ENCODE measurements at regions not wholly inside any gene's neighbourhood (a gene's known extent, or its start where the extent isn't known, plus 50 kb on each side); places are given as distances from the start of the nearest gene placed in this dataset.

- ChIA-PET POLR2A (no interaction called here), CTCF (no interaction called here)
- no peak for TF ChIP-seq ZNF792 (tag by site-specific recombination; IDR thresholded peaks at IDR 0.05)
- TF ChIP-seq HOXA7 (CRISPR knock-in tag; IDR thresholded peaks at IDR 0.05; ENCODE audit: borderline replicate concordance), result no peak
- TF ChIP-seq YY2 (tag by site-specific recombination; IDR thresholded peaks at IDR 0.05), result no peak
- TF ChIP-seq FEZF1 (tag by site-specific recombination; IDR thresholded peaks at IDR 0.05), result no peak
- no peak for TF ChIP-seq TCF7L2 (IDR thresholded peaks at IDR 0.05; ENCODE audit: borderline replicate concordance, low read depth, low read length)
- no peak for TF ChIP-seq ZSCAN18 (tag by site-specific recombination; IDR thresholded peaks at IDR 0.05)
- TF ChIP-seq ZNF664 (tag by site-specific recombination; IDR thresholded peaks at IDR 0.05), result no peak
- TF ChIP-seq SCRT2 (tag by site-specific recombination; IDR thresholded peaks at IDR 0.05), result no peak
- TF ChIP-seq ZNF350 (tag by site-specific recombination; IDR thresholded peaks at IDR 0.05), result no peak
- no peak for TF ChIP-seq HOXC10 (CRISPR knock-in tag; IDR thresholded peaks at IDR 0.05)
- TF ChIP-seq SP3 (tag by site-specific recombination; IDR thresholded peaks at IDR 0.05), result no peak
- TF ChIP-seq ZNF513 (tag by site-specific recombination; IDR thresholded peaks at IDR 0.05), result no peak
- no peak for TF ChIP-seq ZNF670 (tag by site-specific recombination; IDR thresholded peaks at IDR 0.05; ENCODE audit: low read depth)
- TF ChIP-seq ZNF140 (tag by site-specific recombination; IDR thresholded peaks at IDR 0.05), result no peak
- TF ChIP-seq GFI1B (tag by site-specific recombination; IDR thresholded peaks at IDR 0.05), result no peak
- no peak for TF ChIP-seq ZSCAN30 (tag by site-specific recombination; IDR thresholded peaks at IDR 0.05)
- Histone ChIP-seq H3K27ac (ENCODE audit: extremely low read depth, low read depth, low read length) (no peak overlapping the region), H3K4me1 (ENCODE audit: control insufficient read depth, insufficient read depth, low read length) (no peaks in the 10 kb centered on the region), H3K4me3 (ENCODE audit: low read depth, low read length) (no peak overlapping the region), H3K9me3 (ENCODE audit: control insufficient read depth, insufficient read depth, low read depth, low read length) (no peaks in the 10 kb centered on the region), H3K36me3 (ENCODE audit: control insufficient read depth in 2 of 2, insufficient read depth in 1 of 2, low read length in 2 of 2) (no peaks in the 10 kb centered on the region)
Observed at GRCh38 chr3:18652781-18653180, 227.6 kb upstream of the SATB1 start.

DNA sequence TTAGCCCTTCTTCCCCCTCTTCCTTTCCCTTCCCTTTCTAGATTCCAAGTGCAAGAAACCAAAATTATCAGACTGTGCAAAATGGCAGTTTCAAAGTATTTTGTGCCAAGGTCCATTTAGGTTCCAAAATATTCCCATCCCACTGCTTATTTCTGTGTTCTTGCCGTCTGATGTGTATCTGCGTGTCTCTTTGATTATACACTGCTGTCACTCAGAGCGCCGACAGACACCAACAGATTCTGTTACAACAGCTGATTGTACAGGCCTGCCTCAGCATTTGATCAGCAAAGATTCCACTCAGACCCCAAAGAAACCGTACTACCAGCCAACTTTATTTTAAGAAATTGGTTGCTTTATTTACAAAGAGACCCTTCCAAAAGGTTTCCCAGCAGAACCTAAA is 225.6 kb upstream of the SATB1 start:
- TF ChIP-seq ZNF639 (tag by site-specific recombination; IDR thresholded peaks at IDR 0.05), result no peak
- ChIA-PET CTCF (no interaction called here), POLR2A (no interaction called here)
- no peaks in the 10 kb centered on the region for H3K36me3 ChIP-seq (ENCODE audit: control insufficient read depth in 2 of 2, insufficient read depth in 1 of 2, low read length in 2 of 2)
- no peaks in the 10 kb centered on the region for H3K4me1 ChIP-seq (ENCODE audit: control insufficient read depth, insufficient read depth, low read length)
- no peak overlapping the region for H3K4me3 ChIP-seq (ENCODE audit: low read depth, low read length)
- no peak overlapping the region for H3K27ac ChIP-seq (ENCODE audit: extremely low read depth, low read depth, low read length)
- H3K9me3 ChIP-seq (ENCODE audit: control insufficient read depth, insufficient read depth, low read depth, low read length), result no peaks in the 10 kb centered on the region

DNA sequence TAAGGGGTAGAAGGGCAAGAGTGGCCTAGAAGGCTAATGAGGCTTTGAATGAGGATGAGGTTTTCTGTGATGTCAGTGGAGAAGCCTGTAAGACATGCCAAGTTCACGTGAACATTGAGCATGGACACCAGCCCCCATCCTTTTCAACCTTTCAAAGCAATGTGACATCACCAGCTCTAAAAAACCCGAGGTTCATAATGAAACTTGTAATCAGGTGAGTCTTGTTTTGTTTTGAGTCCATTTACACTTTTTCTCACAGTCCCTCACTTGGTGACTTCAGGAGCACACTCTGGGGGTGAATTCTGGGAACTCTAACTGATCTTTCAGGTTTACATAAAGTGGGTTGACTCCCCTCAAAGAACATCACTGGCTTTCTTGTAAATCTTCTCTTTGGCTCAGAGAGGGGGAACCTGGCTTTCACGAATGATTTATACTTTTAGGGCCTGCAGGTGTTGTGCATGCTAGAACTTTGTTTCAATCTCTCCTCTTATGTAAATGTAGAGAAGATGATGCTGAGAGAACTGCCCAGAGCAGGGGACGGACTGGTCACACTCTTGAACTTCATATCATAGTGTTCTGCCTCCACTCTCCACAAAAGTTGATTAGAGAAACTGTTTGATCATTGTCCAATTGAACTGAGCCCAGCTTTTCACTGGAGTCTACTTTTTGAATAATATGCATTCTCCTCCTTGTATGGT is 224.7 kb upstream of the SATB1 start:
- POLR2A ChIA-PET, result no interaction called here

More for the DNA sequence above, 224.7 kb upstream of the SATB1 start:
- H3K9me3 ChIP-seq (ENCODE audit: control insufficient read depth, insufficient read depth, low read depth, low read length), result no peaks in the 10 kb centered on the region
- H3K4me1 ChIP-seq (ENCODE audit: control insufficient read depth, insufficient read depth, low read length), result no peaks in the 10 kb centered on the region
- no peak for TF ChIP-seq ZBTB11 (tag by site-specific recombination; conservative IDR thresholded peaks at IDR 0.05; ENCODE audit: low read depth)
- TF ChIP-seq, protein P1, sequence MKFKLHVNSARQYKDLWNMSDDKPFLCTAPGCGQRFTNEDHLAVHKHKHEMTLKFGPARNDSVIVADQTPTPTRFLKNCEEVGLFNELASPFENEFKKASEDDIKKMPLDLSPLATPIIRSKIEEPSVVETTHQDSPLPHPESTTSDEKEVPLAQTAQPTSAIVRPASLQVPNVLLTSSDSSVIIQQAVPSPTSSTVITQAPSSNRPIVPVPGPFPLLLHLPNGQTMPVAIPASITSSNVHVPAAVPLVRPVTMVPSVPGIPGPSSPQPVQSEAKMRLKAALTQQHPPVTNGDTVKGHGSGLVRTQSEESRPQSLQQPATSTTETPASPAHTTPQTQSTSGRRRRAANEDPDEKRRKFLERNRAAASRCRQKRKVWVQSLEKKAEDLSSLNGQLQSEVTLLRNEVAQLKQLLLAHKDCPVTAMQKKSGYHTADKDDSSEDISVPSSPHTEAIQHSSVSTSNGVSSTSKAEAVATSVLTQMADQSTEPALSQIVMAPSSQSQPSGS (tag by site-specific recombination; IDR thresholded peaks at IDR 0.05; ENCODE audit: low read depth), result 0 out of 2 replicates have a peak, but pooled peaks have one; percentile 55
- no peak overlapping the region for H3K27ac ChIP-seq (ENCODE audit: extremely low read depth, low read depth, low read length)
- CTCF ChIA-PET, result no interaction called here
- H3K4me3 ChIP-seq (ENCODE audit: low read depth, low read length), result no peak overlapping the region
- no peaks in the 10 kb centered on the region for H3K36me3 ChIP-seq (ENCODE audit: control insufficient read depth in 2 of 2, insufficient read depth in 1 of 2, low read length in 2 of 2)

Measured in HEK293 (cell line).